Endothelial cell of umbilical vein (primary cell): ENCODE measurements at regions not wholly inside any gene's neighbourhood (a gene's known extent, or its start where the extent isn't known, plus 50 kb on each side); places are given as distances from the start of the nearest gene placed in this dataset.

Source experiments
- BruUV-seq: library from RNA; stranded (reverse); fragments of 400-500 nt; replicated peaks from 2 replicates; lab custom pipeline; 2021; lab: Mats Ljungman, UMichigan
- CTCF ChIA-PET: fragments of 300-600, 350-600 bp; sonication (Branson Sonifier 250); formaldehyde crosslinking; loops from one replicate; lab custom pipeline; 2021; ENCODE audit warnings: antibody characterized with exemption, inconsistent platforms; lab: Charles Lee
- POLR2A ChIA-PET: fragments of 300-600, 350-600 bp; sonication (Branson Sonifier 250); formaldehyde crosslinking; loops from one replicate; lab custom pipeline; 2021; ENCODE audit warnings: antibody characterized with exemption, inconsistent platforms; lab: Charles Lee
- DNase-seq: peaks from one replicate; pipeline ENCODE4 v3.0.0-alpha.2; 2011; ENCODE audit warnings: low read depth, low spot score
- FAIRE-seq: peaks from 2 replicates; lab custom pipeline; 2011; peaks lifted over from hg19 to GRCh38; lab: Jason Lieb, UNC
- H2AFZ ChIP-seq: 2 replicates; pipeline ENCODE4 v1.6.0; 2012; ENCODE audit warnings: low read depth, low read length, control low read depth, inconsistent platforms
- H3K27ac ChIP-seq: 2 replicates; pipeline ENCODE4 v1.5.1; 2011; ENCODE audit warnings: low read depth, mild to moderate bottlenecking, control low read depth, low read length, moderate library complexity; ENCODE audit not compliant: insufficient read depth
- H3K27me3 ChIP-seq, 2 experiments: 2 replicates each; pipeline versions ENCODE4 v1.6.0 to v1.6.1; 2011; ENCODE audit warnings: low read length in 2 of 2, mixed read lengths in 1 of 2; ENCODE audit not compliant: control insufficient read depth in 2 of 2, insufficient read depth in 2 of 2
- H3K36me3 ChIP-seq, 2 experiments: 2 replicates in 1 of 2; 3 replicates in 1 of 2; pipeline ENCODE4 v1.5.1; 2011; ENCODE audit warnings: low read length in 2 of 2, mild to moderate bottlenecking in 1 of 2, moderate library complexity in 1 of 2; ENCODE audit not compliant: control insufficient read depth in 2 of 2, insufficient read depth in 2 of 2; ENCODE audit errors: extremely low read depth in 1 of 2
- H3K4me1 ChIP-seq: 3 replicates; pipeline ENCODE4 v1.5.1; 2011; ENCODE audit warnings: mild to moderate bottlenecking, low read length; ENCODE audit not compliant: control insufficient read depth, insufficient read depth; ENCODE audit errors: extremely low read depth
- H3K4me2 ChIP-seq: 2 replicates; pipeline ENCODE4 v1.6.1; 2011; ENCODE audit warnings: low read length, control low read depth, mixed read lengths; ENCODE audit not compliant: insufficient read depth
- H3K4me3 ChIP-seq, 3 experiments: fragments of 200-600 bp in 1 of 3; sonication (generic), shearing (Covaris generic) in 1 of 3; replicated peaks in 1 of 3; 2 replicates each; pipeline ENCODE4 v1.5.1; 2011 to 2016; ENCODE audit warnings: control low read depth in 3 of 3, low read length in 3 of 3, mild to moderate bottlenecking in 2 of 3, inconsistent platforms in 1 of 3, low read depth in 1 of 3, moderate library complexity in 1 of 3; ENCODE audit not compliant: insufficient read depth in 1 of 3
- H3K79me2 ChIP-seq: 2 replicates; pipeline ENCODE4 v1.6.0; 2012; ENCODE audit warnings: low read length, inconsistent platforms; ENCODE audit not compliant: control insufficient read depth, insufficient read depth
- H3K9ac ChIP-seq: replicated peaks from 2 replicates; pipeline ENCODE3; 2011; ENCODE audit warnings: low read length, control low read depth; ENCODE audit not compliant: insufficient read depth; ENCODE audit errors: extremely low read depth
- H3K9me1 ChIP-seq: replicated peaks from 3 replicates; pipeline ENCODE4 v1.6.0; 2011; ENCODE audit warnings: mild to moderate bottlenecking, low read length; ENCODE audit not compliant: control insufficient read depth, insufficient read depth; ENCODE audit errors: extremely low read depth
- H3K9me3 ChIP-seq: replicated peaks from 2 replicates; pipeline ENCODE4 v1.5.1; 2012; ENCODE audit warnings: low read length, inconsistent platforms; ENCODE audit not compliant: control insufficient read depth, insufficient read depth
- H4K20me1 ChIP-seq: replicated peaks from 2 replicates; pipeline ENCODE3; 2011; ENCODE audit warnings: mild to moderate bottlenecking, low read length; ENCODE audit not compliant: control insufficient read depth, insufficient read depth; ENCODE audit errors: extremely low read depth
- CTCF ChIP-seq, 2 donors: IDR thresholded peaks; 1 replicate in 1 of 2; 2 replicates in 1 of 2; pipeline ENCODE4 v1.5.1; 2011; ENCODE audit warnings: low read length in 2 of 2, mild to moderate bottlenecking in 2 of 2, moderate library complexity in 2 of 2, control low read depth in 1 of 2, inconsistent platforms in 1 of 2, low read depth in 1 of 2; ENCODE audit not compliant: insufficient read depth in 1 of 2; ENCODE audit errors: extremely low read depth in 1 of 2
- EZH2 ChIP-seq: IDR thresholded peaks from 2 replicates; pipeline ENCODE4 v1.6.1; 2012; ENCODE audit warnings: borderline replicate concordance, low read depth, mild to moderate bottlenecking, moderate library complexity, low read length, inconsistent platforms; ENCODE audit not compliant: severe bottlenecking
- FOS ChIP-seq: IDR thresholded peaks from 2 replicates; pipeline ENCODE4 v1.6.1; 2011; ENCODE audit warnings: mild to moderate bottlenecking, low read length, moderate library complexity, borderline replicate concordance; ENCODE audit not compliant: insufficient read depth
- GATA2 ChIP-seq: IDR thresholded peaks from 2 replicates; pipeline ENCODE4 v1.7.0; 2011; ENCODE audit warnings: low read depth, mild to moderate bottlenecking, moderate library complexity, mixed read lengths, low read length; ENCODE audit not compliant: insufficient read length, insufficient read depth
- JUN ChIP-seq: IDR thresholded peaks from 2 replicates; pipeline ENCODE4 v1.6.1; 2011; ENCODE audit warnings: borderline replicate concordance, low read depth; ENCODE audit not compliant: insufficient read length, insufficient read depth
- MAX ChIP-seq: IDR thresholded peaks from 2 replicates; pipeline ENCODE4 v1.6.1; 2011; ENCODE audit not compliant: insufficient read depth, insufficient read length
- MYC ChIP-seq: IDR thresholded peaks from one replicate; pipeline ENCODE4 v1.6.1; 2011; ENCODE audit warnings: mild to moderate bottlenecking, low read depth, low read length
- POLR2A ChIP-seq: IDR thresholded peaks from 2 replicates; pipeline ENCODE4 v1.6.1; 2012; ENCODE audit warnings: low read depth, mild to moderate bottlenecking, control low read depth, low read length
- POLR2AphosphoS5 ChIP-seq: IDR thresholded peaks from 2 replicates; pipeline ENCODE4 v1.6.1; 2012; ENCODE audit warnings: low read depth, mild to moderate bottlenecking, control low read depth, low read length, moderate library complexity; ENCODE audit not compliant: insufficient read depth
- dilution Hi-C: fragments of 300-500 bp; cut with MboI; formaldehyde crosslinking; loops from one replicate; pipeline ENCODE4 v1.15.0; 2019; ENCODE audit warnings: low sequenced_read_pairs; ENCODE audit not compliant: extremely low pct_ligation_motif_present
- intact Hi-C: fragments of 100-400 bp; cut with micrococcal nuclease; formaldehyde crosslinking; loops from one replicate; pipeline ENCODE4 v1.10.0; 2022

- FAIRE-seq: no peak
- dilution Hi-C loops: no loop called here
These were observed 423.7 kb upstream of the TEX13C start for GRCh38 chrX:124895947-124896346.

GRCh38 chrX:124902953-124903352 lies 416.7 kb upstream of the TEX13C start:
- Histone ChIP-seq H3K4me1 (no peaks in the 10 kb centered on the region), H3K9me1 (no peaks in the 10 kb centered on the region), H3K27ac (no peak overlapping the region), H4K20me1 (no peaks in the 10 kb centered on the region), H3K4me2 (no peak overlapping the region), H3K4me3 (no peak overlapping the region), H3K9me3 (no peaks in the 10 kb centered on the region), H3K27me3 (no peaks in the 10 kb centered on the region), H2AFZ (no peak overlapping the region), H3K79me2 (no peaks in the 10 kb centered on the region), H3K9ac (no peak overlapping the region), H3K36me3 (no peaks in the 10 kb centered on the region)
- no peak for TF ChIP-seq GATA2
- no peak for TF ChIP-seq CTCF (IDR thresholded peaks at IDR 0.05; ENCODE audit: extremely low read depth in 1 of 2, insufficient read depth in 1 of 2, low read depth in 1 of 2, low read length in 2 of 2)
- no peak for TF ChIP-seq POLR2AphosphoS5
- TF ChIP-seq FOS: no peak
- TF ChIP-seq MYC: no peak
- no peak for TF ChIP-seq JUN
- no peak for TF ChIP-seq POLR2A
- no peak for TF ChIP-seq EZH2
- TF ChIP-seq MAX: no peak
- CTCF ChIA-PET: no interaction called here
- intact Hi-C loops (no loop called here), dilution Hi-C loops (no loop called here)
- DNase-seq (no peak), FAIRE-seq (no peak)
- no TSS peak for BruUV-seq
- POLR2A ChIA-PET: no interaction called here

More at GRCh38 chrX:124895947-124896346, 423.7 kb upstream of the TEX13C start:
- ChIA-PET CTCF (no interaction called here), POLR2A (no interaction called here)
- H3K9me1 ChIP-seq: no peaks in the 10 kb centered on the region
- H3K9ac ChIP-seq: no peak overlapping the region
- H3K4me1 ChIP-seq: no peaks in the 10 kb centered on the region
- H3K4me3 ChIP-seq: no peak overlapping the region
- no peaks in the 10 kb centered on the region for H3K9me3 ChIP-seq
- H3K27me3 ChIP-seq: no peaks in the 10 kb centered on the region
- TF ChIP-seq CTCF (IDR thresholded peaks at IDR 0.05; ENCODE audit: extremely low read depth in 1 of 2, insufficient read depth in 1 of 2, low read depth in 1 of 2, low read length in 2 of 2) (no peak), GATA2 (no peak), FOS (no peak), JUN (no peak), POLR2AphosphoS5 (no peak)
- no peak overlapping the region for H2AFZ ChIP-seq
- intact Hi-C loops: no loop called here
- H3K4me2 ChIP-seq: no peak overlapping the region
- no peak overlapping the region for H3K27ac ChIP-seq
- H4K20me1 ChIP-seq: no peaks in the 10 kb centered on the region
- H3K36me3 ChIP-seq: no peaks in the 10 kb centered on the region
- no TSS peak for BruUV-seq
- DNase-seq: no peak
- no peaks in the 10 kb centered on the region for H3K79me2 ChIP-seq
